Esophagus squamous epithelium (tissue), 5 donors: ENCODE measurements at regions not wholly inside any gene's neighbourhood (a gene's known extent, or its start where the extent isn't known, plus 50 kb on each side); places are given as distances from the start of the nearest gene placed in this dataset.

Experiments
- DNase-seq: peaks from one replicate; lab custom pipeline; 2025; lab: John Stamatoyannopoulos, UW
- H3K27ac ChIP-seq, 4 donors: fragments of 200-600 bp; sonication (generic); one replicate each; pipeline ENCODE4 v1.5.1; 2016 to 2019; ENCODE audit warnings: mild to moderate bottlenecking in 1 of 4
- H3K27me3 ChIP-seq, 4 donors: fragments of 200-600 bp; sonication (generic); 1 replicate in 3 of 4; 2 replicates in 1 of 4; pipeline versions ENCODE4 v1.5.1 to v1.6.0; 2017 to 2021; ENCODE audit warnings: antibody characterized with exemption in 1 of 4
- H3K36me3 ChIP-seq, 3 donors: fragments of 200-600 bp; sonication (generic); one replicate each; pipeline ENCODE4 v1.5.1; 2016 to 2019
- H3K4me1 ChIP-seq, 3 donors: fragments of 200-600 bp; sonication (generic); one replicate each; pipeline ENCODE4 v1.5.1; 2017 to 2019
- H3K4me3 ChIP-seq, 4 donors: fragments of 200-600 bp; sonication (generic); 1 replicate in 3 of 4; 2 replicates in 1 of 4; pipeline ENCODE4 v1.5.1; 2016 to 2019; ENCODE audit warnings: mild to moderate bottlenecking in 2 of 4, moderate library complexity in 1 of 4
- H3K9me3 ChIP-seq, 3 donors: fragments of 200-600 bp; sonication (generic); one replicate each; pipeline ENCODE4 v1.5.1; 2016 to 2019
- POLR2A ChIP-seq, 4 donors: fragments of 450-650 bp; IDR thresholded peaks; one replicate each; pipeline ENCODE4 v1.6.1; 2017; ENCODE audit warnings: antibody characterized with exemption in 4 of 4, mild to moderate bottlenecking in 4 of 4, moderate library complexity in 3 of 4
- WGBS, 2 donors: methylation state at CpG; one replicate each; pipeline ENCODE4 v1.1.5; 2018; 5-methylcytosine and 5-hydroxymethylcytosine counted together
- intact Hi-C: fragments of 100-400 bp; cut with DNase I; formaldehyde crosslinking; loops from one replicate; pipeline ENCODE4 v1.15.0; 2022
- TF ChIP-seq, protein P1 (sequence below), 6 experiments: fragments of 450-650 bp in 4 of 6; fragments of 200-600 bp in 2 of 6; sonication (generic) in 2 of 6; IDR thresholded peaks; one replicate each; pipeline ENCODE4 v1.5.1; 2016 to 2019; ENCODE audit warnings: antibody characterized with exemption in 6 of 6, mild to moderate bottlenecking in 4 of 6, moderate library complexity in 4 of 6
- donor health status: DM: yes; HTN: yes; CAD: no.

DNA sequence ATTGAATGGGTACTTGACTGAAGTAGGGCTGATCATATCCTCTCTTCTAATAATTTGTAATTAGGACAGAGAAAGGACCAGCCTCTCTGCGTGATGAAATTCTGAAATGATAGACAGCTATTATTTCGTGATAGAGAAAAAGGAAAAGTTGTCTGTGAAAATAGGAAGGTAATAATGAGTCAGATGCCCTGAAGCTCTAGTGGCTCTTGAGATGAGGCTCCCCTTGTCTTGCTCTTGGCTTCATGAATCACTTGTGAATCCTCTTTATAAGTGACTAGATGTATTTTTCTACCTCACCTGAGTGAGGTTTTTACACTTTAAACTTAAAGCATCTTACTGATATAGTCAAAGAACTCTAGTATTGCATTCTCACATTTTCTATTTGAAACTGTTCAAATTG lies 888.9 kb downstream of the PCDH18 start:
- H3K4me3 ChIP-seq, result no peak overlapping the region
- 73 to 78% methylated on average over 2 of the region's 2 CpGs for WGBS, 2 donors
- no peaks in the 10 kb centered on the region for H3K9me3 ChIP-seq
- no peak overlapping the region for H3K27ac ChIP-seq
- no peak for TF ChIP-seq POLR2A (IDR thresholded peaks at IDR 0.05)
- TF ChIP-seq, protein P1, sequence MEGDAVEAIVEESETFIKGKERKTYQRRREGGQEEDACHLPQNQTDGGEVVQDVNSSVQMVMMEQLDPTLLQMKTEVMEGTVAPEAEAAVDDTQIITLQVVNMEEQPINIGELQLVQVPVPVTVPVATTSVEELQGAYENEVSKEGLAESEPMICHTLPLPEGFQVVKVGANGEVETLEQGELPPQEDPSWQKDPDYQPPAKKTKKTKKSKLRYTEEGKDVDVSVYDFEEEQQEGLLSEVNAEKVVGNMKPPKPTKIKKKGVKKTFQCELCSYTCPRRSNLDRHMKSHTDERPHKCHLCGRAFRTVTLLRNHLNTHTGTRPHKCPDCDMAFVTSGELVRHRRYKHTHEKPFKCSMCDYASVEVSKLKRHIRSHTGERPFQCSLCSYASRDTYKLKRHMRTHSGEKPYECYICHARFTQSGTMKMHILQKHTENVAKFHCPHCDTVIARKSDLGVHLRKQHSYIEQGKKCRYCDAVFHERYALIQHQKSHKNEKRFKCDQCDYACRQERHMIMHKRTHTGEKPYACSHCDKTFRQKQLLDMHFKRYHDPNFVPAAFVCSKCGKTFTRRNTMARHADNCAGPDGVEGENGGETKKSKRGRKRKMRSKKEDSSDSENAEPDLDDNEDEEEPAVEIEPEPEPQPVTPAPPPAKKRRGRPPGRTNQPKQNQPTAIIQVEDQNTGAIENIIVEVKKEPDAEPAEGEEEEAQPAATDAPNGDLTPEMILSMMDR (IDR thresholded peaks at IDR 0.05), result no peak
- DNase-seq, result no peak
- no peaks in the 10 kb centered on the region for H3K27me3 ChIP-seq
- no peaks in the 10 kb centered on the region for H3K36me3 ChIP-seq
- intact Hi-C loops, result no loop called here
- no peaks in the 10 kb centered on the region for H3K4me1 ChIP-seq

DNA sequence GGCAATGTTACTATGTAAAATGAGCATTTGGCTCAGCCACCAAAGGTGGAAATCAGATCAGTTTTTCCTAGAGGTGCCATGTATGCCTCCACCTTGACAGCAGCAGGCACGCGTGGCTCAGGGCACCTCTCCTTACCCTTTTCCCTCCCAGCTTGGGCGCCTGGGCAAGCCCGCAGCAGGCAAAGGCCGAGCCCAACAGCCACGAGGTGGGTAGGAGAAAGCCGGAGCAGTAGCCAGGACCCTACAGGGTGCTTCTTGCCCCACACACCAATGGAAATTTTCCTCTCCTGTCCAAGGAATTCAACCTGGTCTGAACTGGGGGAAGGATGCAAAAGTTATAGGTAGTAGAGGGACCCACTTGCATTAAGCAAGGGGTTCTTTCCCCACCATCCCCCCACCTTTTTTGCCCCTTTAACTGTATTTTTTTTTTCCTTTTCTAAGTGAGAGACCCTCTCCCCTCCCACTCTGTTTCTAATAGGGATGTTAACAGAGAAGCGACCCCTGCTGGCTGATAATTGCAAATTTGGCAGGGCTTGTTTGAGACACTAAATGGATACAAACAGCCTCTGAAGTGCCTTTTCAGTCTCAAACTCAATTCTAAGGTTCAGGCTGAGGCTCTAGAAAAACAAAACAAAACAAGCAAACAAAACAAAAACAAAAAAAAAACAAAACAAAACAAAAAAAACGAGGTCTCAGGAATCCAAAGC lies 895.1 kb downstream of the PCDH18 start:
- TF ChIP-seq, protein P1 (IDR thresholded peaks at IDR 0.05), result no peak
- TF ChIP-seq POLR2A (IDR thresholded peaks at IDR 0.05), result no peak
- 42 to 53% methylated on average over 5 of the region's 9 CpGs for WGBS, 2 donors
- Histone ChIP-seq H3K27me3 (no peaks in the 10 kb centered on the region), H3K36me3 (no peaks in the 10 kb centered on the region), H3K27ac (no peak overlapping the region), H3K4me3 (no peak overlapping the region), H3K4me1 (no peaks in the 10 kb centered on the region), H3K9me3 (no peaks in the 10 kb centered on the region)
- intact Hi-C loops, result no loop called here
- DNase-seq, result no peak

DNA sequence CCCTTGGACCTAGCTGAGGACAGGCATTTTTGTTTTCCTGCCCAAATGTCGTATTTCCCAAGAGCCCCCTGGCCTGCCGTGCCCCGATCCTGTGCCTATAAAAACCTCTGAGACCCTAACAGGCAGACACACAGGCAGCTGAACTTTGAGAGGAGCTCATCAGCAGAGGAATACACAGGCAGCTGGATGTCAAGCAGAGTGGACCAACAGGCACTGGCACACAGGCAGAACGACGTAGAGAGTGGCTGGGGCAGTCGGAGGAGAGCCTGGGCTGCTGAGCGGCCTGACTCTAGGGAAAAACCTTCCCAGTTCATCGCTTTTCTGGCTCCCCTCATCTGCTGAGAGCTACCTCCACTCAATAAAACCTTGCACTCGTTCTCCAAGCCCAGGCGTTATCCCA lies 896.1 kb downstream of the PCDH18 start:
- H3K27ac ChIP-seq, result no peak overlapping the region
- no peak for TF ChIP-seq POLR2A (IDR thresholded peaks at IDR 0.05)
- TF ChIP-seq, protein P1 (IDR thresholded peaks at IDR 0.05), result no peak
- H3K4me3 ChIP-seq, result no peak overlapping the region
- WGBS, 2 donors, result 70 to 92% methylated on average over 3 to 6 of the region's 10 CpGs
- DNase-seq, result no peak
- no peaks in the 10 kb centered on the region for H3K27me3 ChIP-seq
- intact Hi-C loops, result no loop called here
- no peaks in the 10 kb centered on the region for H3K4me1 ChIP-seq
- no peaks in the 10 kb centered on the region for H3K9me3 ChIP-seq
- H3K36me3 ChIP-seq, result no peaks in the 10 kb centered on the region

DNA sequence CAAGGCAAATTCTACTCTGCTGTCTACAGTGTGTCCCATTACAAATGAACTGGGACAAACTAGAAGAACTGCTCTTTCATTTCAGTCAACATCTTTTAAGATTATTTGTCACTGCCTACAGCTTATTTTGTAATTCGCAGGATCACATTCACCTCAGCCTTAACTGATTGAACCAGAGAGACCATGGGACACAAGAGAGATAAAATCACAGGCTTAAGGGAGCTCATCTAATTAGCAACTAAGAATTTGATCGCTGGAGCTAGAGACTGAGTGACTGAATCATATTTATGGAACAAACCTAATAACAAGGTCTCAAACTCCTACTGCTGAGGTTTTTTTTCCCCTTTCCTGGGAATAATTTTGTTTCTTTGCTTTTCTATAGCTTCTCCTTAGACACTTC lies 898.2 kb downstream of the PCDH18 start:
- intact Hi-C loops, result no loop called here
- WGBS, 2 donors, result 75 to 81% methylated on average over 2 of the region's 2 CpGs
- no peaks in the 10 kb centered on the region for H3K27me3 ChIP-seq

DNA sequence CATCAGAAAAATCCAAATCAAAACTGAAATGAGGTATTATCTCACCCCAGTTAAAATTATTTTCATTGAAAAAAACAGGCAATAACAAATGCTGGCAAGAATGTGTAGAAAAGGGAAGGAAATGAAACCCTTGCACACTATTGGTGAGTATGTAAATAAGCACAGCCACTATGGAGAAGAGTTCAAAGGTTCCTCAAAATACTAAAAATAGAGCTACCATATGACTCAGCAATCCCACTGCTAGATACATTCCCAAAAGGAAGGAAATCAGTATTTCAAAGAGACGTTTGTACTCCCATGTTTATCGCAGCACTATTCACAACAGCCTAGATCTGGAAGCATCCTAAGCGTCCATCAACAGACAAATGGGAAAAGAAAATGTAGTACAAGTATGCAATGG lies 932.4 kb downstream of the PCDH18 start:
- Histone ChIP-seq H3K9me3 (peaks cover 0 to 9% (median 0%) of the 10 kb centered on the region in 3 donors), H3K4me3 (no peak overlapping the region), H3K4me1 (no peaks in the 10 kb centered on the region), H3K27ac (no peak overlapping the region), H3K36me3 (no peaks in the 10 kb centered on the region), H3K27me3 (no peaks in the 10 kb centered on the region)
- TF ChIP-seq, protein P1 (IDR thresholded peaks at IDR 0.05), result no peak
- no peak for TF ChIP-seq POLR2A (IDR thresholded peaks at IDR 0.05)
- WGBS, 2 donors, result 59 to 80% methylated on average over 3 of the region's 3 CpGs
- intact Hi-C loops, result no loop called here
- no peak for DNase-seq

More for the DNA sequence above, 898.2 kb downstream of the PCDH18 start:
- H3K36me3 ChIP-seq, result no peaks in the 10 kb centered on the region
- no peak overlapping the region for H3K27ac ChIP-seq
- DNase-seq, result no peak
- H3K9me3 ChIP-seq, result no peaks in the 10 kb centered on the region
- no peak overlapping the region for H3K4me3 ChIP-seq
- no peaks in the 10 kb centered on the region for H3K4me1 ChIP-seq
- no peak for TF ChIP-seq POLR2A (IDR thresholded peaks at IDR 0.05)
- TF ChIP-seq, protein P1 (IDR thresholded peaks at IDR 0.05), result no peak
